DMS153 (cell line): ENCODE measurements at regions not wholly inside any gene's neighbourhood (a gene's known extent, or its start where the extent isn't known, plus 50 kb on each side); places are given as distances from the start of the nearest gene placed in this dataset.
A peak's percentile ranks its signal among the peaks of the same experiment; 100 is the strongest.

Source experiments
- DNase-seq: peaks from one replicate; lab custom pipeline; 2025; lab: John Stamatoyannopoulos, UW

DNA sequence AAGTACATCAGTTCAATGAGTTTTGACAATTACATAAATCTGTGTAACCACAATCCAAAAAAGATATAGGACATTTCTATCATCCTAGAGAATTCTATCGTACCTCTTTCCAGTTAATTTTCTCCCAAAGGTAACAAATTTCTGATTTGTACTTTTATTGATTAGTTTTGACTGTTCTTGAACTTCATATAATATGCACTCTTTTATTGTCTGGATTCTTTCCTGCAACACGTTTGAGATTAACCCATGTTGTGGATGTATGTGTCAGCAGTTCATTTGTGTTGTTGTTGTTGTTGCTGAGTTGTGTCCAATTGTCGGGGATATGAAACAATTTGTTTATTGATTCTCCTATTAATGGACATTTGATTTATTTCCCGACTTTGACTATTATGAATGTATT lies 145.9 kb upstream of the WDR11 start:
- no peak for DNase-seq

DNA sequence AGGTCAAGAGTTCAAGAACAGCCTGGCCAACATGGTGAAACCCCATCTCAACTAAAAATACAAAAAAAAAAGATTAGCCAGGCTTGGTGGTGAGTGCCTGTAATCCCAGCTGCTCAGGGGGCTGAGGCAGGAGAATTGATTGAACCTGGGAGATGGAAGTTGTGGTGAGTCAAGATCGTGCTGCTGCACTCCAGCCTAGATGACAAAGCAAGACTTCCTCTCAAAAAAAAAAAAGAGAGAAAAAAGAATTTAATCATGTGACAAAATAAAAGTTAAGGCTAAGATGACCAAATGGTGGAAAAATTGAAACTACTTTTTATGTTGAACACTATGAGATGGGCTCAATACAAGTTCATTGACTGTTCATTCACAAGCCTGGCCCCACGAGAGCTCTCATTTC lies 141.1 kb upstream of the WDR11 start:
- DNase-seq: no peak

DNA sequence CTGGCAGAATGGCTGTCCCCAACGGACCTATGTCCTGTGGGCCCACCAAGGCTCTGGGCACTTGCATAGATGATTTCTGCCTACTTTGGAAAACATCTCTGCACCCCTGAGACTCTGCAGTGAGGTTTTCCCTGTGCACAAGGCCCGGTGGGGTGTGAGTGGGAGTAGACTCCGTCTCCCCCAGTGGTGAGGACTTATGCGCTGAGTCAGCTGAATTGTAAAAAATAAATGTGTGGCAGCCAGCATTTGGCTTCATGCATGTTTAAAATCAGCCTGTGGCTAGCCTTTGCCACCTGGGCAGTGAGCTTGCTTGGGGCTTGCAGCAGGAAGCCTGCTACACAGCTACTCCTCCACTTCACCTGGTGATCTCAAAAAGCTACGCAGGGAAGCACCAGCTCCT lies 139.3 kb upstream of the WDR11 start:
- no peak for DNase-seq

DNA sequence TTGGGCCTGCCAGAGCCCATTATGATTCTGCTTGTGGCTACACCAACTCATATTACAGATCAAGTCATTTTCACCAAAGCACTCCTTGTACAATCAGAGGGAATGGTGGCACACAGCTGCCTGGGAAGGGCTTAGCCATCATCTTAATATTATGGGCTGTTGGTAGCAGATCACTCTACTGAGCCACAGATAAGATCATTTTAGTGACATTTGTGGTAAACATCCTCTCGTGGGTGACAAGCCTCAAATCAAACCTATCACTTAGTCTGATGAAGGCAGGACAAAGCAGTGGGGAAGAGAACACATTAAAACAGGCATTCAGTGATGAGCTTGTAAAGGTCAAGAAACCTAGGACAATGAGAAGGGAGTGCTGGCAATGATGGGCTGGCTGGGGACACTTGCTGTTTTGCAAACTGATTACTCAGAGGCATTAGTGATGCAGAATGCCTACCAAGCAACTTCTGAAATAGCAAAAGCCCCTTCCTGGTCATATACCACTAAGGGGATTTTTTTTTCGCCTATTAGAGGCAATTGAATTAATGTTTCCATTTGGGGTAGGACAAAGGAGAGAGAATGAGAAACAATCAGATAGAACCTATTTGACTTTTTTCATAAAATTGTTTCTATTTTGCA lies 137.5 kb upstream of the WDR11 start:
- no peak for DNase-seq

DNA sequence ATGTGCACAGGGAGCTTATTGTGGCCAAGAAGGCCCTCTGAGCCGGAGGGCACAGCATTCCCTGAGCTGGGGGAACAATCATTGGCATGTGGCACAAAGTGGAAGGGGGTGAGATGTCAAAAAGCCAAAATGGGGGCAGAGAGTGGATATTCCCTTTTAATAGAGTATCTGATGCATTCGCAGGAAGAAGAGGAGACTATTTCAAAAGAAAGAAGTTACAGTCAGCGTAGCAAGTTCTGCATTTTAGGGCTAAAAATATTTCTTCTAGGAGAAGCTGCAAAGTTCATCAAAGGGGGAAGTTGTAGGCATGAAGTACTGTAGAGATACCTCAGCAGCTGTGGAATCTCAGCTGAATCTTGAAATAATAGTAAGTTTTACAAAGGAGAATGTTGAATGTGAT lies 136.0 kb upstream of the WDR11 start:
- DNase-seq: no peak

DNA sequence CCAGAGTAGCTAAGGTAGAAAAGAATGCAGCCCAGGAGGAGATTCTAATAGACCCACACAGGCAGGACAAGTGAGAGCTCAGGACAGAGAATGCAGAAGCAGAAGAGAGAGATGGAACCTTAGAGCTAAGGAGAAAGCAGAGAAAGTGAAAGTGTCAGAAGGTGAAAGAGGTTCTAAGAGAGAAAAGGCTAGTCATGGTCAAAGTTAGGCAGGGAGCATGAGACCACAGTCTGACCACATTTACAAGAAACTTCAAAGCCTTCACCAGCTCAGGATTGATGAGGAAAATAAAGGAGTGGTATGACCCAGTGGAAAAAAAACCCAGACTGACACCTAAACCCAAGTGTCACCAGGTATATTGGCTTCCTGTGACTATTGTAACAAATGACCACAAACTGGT lies 131.8 kb upstream of the WDR11 start:
- DNase-seq: no peak

DNA sequence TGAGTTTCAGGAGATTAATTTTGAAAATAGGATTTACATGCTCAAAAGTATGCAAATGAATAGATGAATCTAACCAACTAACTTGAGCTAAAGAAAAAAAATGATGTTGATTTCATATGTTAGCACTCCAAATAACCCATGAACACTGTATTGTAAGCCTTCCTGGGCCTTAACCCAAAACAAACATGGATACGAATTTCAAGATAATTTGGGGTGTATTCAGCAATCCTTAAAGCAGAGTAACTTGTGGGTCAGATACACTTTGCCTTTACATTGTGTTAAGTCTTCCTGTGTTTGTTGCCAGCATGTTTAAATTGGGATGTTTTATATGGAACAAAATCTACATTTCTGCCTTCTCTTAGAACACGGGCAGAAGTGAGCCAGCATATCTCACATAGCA lies 124.2 kb upstream of the WDR11 start:
- DNase-seq: no peak

DNA sequence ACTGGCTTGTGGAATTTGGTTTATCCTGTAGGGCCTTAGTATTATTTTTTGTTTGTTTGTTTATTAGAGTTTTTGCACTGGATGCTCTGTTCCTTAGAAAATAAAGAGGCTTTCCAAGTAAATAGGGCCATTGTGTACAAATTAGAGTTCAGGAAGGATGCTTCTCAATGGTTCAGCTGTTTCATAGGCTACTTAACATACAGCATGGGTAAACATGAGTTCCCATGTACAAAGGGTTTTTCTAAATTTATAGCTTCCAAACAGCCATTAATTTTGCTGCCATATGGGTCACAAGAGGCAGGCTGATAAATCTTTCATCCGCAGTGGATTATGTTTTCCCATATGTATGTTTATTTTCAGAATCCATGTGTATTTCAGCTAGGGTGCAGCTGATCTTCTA lies 121.6 kb upstream of the WDR11 start:
- DNase-seq: no peak

DNA sequence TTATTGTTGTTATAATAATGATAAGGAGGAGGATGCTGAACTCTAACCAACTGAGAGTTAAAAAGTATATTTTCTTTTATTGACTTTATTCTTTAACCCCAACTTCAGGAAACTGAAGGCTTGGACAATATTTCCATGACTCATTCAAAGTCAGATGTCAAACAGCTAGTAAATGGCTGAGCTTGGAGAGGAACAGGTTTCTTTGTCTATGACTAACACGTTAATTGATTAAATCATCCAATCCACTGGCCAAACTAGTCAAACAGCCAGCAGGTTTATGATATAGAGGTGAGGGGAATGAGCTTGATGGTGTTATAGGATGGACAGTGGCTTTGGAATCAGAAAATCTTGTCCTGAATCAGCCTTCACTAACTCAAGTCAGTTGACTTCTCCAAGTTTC lies 119.1 kb upstream of the WDR11 start:
- no peak for DNase-seq

DNA sequence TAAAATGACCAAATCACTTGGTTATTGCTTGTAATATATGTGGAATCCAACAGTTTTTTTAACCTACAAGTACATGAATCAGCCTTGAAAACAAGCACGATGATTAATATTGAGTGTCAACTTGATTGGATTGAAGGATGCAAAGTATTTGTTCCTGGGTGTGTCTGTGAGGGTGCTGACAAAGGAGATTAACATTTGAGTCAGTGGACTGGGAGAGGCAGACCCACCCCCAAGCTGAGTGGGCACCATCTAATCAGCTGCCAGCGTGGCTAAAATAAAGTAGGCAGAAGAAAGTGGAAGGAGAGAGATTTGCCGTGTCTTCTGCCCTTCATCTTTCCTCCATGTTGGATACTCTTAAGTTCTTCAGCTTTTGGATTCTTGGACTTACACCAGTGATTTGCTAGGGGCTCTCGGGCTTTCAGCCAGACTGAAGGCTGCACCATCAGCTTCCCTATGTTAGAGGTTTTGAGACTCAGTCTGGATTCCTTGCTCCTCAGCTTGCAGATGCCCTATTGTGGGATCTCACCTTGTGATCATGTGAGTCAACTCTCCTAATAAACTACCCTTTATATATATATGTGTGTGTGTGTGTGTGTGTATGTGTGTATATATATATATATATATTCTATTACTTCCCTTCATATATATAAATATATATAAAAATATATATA lies 118.4 kb upstream of the WDR11 start:
- no peak for DNase-seq

DNA sequence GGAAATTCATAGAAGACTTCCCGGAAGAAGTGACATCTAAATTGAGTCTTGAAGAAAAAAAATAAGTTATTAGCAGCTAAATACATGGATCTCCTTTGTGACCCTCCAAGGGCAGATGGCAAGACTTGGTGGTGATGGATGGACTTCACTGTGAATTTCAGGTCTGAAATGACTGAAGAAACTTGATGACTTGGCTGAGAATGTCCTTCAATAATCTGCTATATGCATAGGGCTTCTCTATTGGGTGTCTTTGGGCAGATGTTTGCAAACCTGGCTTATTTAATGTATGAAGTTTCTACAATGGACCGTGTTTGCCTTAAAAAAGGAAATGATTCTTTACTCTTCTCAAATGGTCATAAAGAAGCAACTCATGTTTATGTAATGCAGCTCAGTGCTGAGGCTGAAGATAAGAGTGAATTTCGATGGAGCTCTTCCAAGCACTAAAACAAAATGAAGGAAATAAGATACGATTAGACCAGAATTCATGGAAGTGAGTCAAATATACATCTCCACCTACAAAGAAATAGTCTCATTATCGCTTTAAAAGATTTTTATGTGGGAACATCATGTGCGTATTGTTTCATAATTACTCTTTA lies 116.6 kb upstream of the WDR11 start:
- DNase-seq: no peak

DNA sequence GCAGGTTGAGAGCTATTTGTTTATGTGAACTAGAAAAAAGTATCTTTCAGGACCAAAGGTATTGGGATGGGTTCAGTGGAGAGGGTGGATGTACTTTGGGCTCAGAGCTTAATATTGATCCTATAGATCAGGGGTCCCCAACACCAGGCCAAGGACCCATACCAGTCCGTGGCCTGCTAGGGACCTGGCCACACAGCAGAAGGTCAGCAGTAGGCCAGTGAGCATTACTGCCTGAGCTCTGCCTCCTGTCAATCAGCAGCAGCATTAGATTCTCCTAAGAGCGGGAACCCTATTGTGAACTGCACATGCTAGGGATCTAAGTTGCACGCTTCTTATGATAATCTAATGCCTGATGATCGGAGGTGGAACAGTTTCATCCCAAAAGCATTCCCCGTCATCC lies 115.8 kb upstream of the WDR11 start:
- no peak for DNase-seq

DNA sequence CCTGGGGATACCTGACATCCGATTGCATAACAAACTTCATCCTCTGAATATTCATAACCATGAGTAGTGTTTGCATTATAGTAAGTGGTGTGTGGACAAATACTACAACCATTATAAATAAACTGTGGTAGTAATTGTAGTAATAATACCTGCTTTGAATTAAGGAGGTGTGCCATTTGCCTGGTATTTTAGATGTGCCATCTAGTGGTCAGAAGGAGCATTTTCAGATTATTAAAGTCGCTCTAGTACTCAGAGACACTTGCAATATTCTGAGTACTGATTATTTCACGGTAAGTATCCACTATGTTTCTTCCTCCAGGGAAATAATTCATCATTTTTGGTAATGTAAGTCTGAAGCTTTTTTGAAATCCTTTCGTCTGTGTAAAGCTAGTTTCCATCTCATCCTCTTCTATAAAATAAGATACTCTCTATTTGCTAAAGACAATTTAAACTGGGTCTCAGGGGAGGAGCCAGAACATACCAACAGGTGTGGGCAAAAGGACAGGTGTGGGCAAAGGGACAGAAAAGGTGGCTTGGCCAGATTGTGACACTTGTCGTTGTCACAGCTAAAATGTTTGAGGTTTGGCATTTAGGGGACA lies 115.3 kb upstream of the WDR11 start:
- no peak for DNase-seq

DNA sequence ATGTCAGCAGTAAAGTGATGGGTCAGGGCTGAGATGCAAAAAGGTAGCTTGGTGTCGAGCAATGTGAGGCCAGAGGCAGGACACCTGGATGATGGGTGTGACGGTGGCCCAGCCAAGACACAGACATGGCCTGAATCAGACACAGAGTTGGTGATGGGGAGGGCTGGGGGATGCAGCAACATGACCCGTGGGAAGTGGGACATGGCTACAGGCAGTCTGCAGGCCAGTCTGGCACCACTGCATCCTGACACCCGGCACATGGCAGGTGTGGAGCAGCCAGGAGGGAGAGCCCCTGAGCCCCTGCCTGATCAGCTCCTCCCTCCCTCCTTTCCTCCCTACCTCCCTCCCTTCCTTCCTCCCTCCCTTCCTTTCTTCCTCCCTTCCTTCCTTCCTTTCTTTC lies 114.8 kb upstream of the WDR11 start:
- DNase-seq: no peak

DNA sequence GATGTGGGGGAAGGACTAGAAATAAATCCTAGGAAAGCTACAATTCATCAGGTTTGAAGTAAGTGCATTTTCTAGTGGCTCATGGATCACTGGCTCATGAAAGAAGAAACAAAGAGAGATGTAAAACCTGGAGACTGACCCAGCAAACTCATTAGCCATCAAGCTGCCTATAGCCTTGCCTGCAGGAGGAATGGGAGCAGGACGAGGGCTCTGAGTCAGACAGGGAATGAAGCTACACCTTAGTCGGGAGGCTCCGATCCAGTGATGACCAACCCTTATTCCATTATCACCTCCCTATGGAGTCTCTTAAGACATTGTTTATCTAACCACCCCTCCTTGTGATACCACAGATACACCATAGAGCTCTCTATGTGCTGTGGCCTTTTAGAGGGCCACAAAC lies 112.5 kb upstream of the WDR11 start:
- DNase-seq: no peak

DNA sequence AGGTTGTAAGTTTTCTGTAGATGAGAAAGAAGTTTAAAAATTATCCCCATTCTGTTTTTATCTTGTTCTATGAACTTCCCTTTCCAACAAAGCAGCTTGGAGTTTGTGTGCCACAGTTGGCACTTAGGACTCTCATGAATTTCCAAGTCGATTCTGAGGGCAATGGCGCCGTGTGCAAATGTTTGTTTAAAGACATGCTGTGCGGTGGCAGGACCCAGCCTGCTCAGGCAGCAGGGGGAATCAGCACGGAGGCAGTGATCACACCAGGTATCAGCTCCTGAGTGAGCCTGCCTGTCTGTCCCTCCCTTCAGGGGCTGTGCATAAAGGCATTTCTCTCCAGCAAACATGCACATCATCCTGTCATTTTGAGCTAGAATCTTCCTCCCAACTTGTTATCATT lies 109.8 kb upstream of the WDR11 start:
- DNase-seq: peak; percentile 77

DNA sequence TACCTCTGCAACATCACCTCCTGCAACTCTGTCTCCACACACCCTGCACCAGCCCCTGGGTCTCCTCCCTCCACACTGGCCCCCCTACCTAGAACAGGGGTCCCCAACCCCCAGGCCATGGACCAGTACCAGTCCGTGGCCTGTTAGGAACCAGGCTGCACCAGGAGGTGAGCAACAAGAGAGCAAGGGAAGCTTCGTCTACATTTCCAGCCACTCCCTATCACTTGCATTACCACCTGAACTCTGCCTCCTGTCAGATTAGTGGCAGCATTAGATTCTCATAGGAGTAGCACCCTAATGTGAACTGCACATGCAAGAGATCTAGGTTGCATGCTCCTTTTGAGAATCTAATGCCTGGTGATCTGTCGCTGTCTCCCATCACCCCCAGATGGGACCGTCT lies 108.8 kb upstream of the WDR11 start:
- no peak for DNase-seq

DNA sequence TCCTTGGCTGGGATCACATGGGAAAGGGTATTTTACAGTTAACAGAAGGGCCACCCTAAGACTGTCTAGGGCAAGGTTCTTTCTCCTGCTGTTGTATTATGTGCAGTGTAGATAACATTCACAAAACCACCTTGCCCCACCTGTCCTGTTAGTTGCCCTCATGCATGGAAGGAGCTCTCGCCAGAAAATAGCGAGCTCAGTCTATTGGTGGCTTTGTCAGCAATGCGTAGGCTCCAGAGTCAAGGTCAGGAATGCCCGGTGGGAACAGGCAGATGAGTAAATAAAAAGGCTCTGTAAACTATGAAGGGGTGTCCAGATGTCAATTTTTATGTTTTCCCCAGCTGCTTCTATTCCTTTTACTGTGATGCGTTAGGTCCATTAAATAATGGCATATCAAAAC lies 107.1 kb upstream of the WDR11 start:
- peak; percentile 3 for DNase-seq

DNA sequence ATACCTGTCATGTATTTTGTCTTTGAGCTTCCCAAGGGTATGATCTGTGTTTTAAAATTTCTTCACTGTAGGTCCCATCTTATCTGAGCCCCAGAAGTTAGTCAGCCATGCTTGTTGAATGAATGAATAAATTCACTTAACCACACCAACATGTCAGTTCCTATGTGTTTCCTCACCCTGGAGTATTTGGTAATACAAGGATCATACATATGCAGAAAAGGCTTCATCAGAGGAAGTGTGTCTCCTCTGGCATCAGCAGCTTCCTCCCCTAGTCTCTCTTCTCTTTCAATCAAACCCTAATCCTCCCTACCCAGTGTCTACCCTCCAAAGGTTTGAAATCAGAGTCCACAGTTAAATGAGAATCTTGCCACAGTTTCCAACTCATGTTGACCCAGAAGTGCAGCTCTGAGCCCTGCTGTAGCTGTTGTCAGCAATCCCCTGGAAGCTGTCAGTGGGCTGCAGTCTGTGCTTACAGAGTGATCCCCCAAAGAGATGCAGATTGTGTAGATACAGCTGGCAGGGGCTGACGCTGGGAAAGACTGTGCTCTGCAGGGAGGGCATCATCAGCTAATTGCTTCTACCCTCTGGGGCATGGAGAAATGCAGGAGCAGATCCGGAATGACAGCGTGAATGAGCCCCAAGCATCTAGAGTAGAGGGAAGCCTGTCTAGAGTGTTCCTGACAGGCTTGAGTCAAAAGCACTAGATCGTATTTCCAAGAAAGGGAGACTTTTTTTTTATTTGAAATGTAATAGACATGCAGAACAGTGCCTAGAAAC lies 105.0 kb upstream of the WDR11 start:
- no peak for DNase-seq

DNA sequence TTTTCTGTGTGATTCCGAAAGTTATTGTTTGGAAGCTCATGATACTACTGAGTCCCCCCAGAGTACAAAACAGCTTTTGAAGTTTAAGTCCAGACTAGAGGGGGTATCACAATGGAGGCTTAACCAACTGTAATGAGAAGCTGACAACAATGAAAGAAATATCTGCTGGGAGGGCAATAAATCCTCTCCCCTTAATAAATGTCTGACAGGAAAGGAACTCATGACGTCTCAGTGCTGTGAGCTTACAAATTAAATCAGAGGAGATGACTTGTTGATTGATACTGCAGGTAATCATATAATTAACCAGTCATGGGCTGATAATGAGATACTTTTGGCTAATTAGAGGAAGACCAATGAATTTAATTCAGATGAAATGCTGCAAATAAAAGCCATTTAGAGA lies 102.6 kb upstream of the WDR11 start:
- DNase-seq: no peak

DNA sequence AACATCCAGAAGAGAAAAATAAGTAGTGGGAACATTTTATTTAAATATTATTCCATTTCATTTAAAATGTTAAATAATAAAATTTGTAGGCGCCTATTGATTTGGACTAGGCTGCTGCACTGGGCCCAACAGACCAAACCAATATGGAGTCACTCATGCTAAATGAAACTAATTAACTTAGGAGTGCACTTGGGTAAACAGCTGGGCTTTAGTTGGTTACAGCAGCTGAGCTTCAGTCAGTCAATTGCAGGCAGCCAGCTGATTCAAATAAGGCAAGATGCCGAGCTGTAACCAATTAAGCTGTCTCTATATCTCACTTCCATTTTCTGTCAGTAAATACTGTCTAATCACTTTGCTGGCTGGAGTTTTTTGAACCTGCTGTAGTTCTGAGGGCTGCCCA lies 102.1 kb upstream of the WDR11 start:
- DNase-seq: no peak

DNA sequence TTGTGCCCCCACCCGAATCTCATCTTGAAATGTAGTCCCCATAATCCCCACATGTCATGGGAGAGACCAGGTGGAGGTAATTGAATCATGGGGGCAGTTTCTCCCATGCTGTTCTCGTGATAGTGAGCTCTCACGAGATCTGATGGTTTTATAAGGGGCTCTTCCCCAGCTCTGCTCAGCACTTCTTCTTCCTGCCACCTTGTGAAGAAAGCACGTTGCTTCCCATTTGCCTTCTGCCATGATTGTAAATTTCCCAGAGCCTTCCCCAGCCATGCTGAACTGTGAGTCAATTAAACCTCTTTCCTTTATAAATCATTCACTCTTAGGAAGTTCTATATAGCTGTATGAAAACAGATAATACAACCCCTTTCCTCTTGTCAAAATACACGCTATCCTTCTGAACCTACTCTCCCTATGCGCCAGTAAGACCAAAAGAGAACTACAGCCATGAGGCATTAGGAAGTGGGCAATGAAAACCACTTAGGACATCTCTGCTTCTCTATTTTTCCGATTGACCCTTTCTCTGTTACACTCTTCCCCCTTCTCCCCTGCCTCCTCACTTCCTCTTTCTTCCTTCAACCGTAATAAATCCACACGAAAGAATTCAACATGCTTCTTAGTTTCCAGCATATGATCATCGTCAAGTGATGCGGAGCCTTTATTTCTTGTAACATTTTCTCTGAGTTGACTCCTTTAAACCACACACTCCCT lies 101.2 kb upstream of the WDR11 start:
- no peak for DNase-seq
